GM12892 (cell line): ENCODE measurements at regions not wholly inside any gene's neighbourhood (a gene's known extent, or its start where the extent isn't known, plus 50 kb on each side); places are given as distances from the start of the nearest gene placed in this dataset.
"Not testable (repeated sequence)": the region's sequence is repeated elsewhere in the genome, so short reads cannot be mapped to it uniquely, and the experiment has no call there.

ENCODE experiments used
- POLR2A ChIP-seq: IDR thresholded peaks from 2 replicates; pipeline ENCODE4 v1.6.1; 2011; ENCODE audit warnings: low read depth, low read length, control low read depth
- TAF1 ChIP-seq: IDR thresholded peaks from 2 replicates; pipeline ENCODE4 v1.6.1; 2011; ENCODE audit warnings: low read depth, mild to moderate bottlenecking, control low read depth, low read length, borderline replicate concordance

GRCh38 chr2:95775193-95775531 lies 183.4 kb downstream of the TRIM43 start:
- not testable (repeated sequence) for TF ChIP-seq POLR2A, TAF1
